H1 (cell line): ENCODE measurements at regions not wholly inside any gene's neighbourhood (a gene's known extent, or its start where the extent isn't known, plus 50 kb on each side); places are given as distances from the start of the nearest gene placed in this dataset.

ENCODE experiments used
- KDM4A ChIP-seq: IDR thresholded peaks from one replicate; pipeline ENCODE4 v1.7.1; 2012; ENCODE audit warnings: low read depth, mild to moderate bottlenecking, moderate library complexity, low read length, inconsistent platforms; ENCODE audit not compliant: severe bottlenecking
- POLR2AphosphoS5 ChIP-seq: IDR thresholded peaks from 2 replicates; pipeline ENCODE4 v1.6.1; 2011; ENCODE audit warnings: low read depth, low read length
- SP4 ChIP-seq: IDR thresholded peaks from 2 replicates; pipeline ENCODE4 v1.6.1; 2012; ENCODE audit warnings: low read length, inconsistent platforms
- TF ChIP-seq, protein P1 (sequence below): fragments of 300-600 bp; sonication (generic); IDR thresholded peaks from 2 replicates; pipeline ENCODE4 v1.7.1; 2012; ENCODE audit warnings: low read length, moderate library complexity, mild to moderate bottlenecking, inconsistent platforms; ENCODE audit not compliant: insufficient replicate concordance
- TF ChIP-seq, protein P2 (sequence below): IDR thresholded peaks from 2 replicates; pipeline ENCODE4 v1.6.1; 2012; ENCODE audit warnings: low read length, inconsistent platforms

DNA sequence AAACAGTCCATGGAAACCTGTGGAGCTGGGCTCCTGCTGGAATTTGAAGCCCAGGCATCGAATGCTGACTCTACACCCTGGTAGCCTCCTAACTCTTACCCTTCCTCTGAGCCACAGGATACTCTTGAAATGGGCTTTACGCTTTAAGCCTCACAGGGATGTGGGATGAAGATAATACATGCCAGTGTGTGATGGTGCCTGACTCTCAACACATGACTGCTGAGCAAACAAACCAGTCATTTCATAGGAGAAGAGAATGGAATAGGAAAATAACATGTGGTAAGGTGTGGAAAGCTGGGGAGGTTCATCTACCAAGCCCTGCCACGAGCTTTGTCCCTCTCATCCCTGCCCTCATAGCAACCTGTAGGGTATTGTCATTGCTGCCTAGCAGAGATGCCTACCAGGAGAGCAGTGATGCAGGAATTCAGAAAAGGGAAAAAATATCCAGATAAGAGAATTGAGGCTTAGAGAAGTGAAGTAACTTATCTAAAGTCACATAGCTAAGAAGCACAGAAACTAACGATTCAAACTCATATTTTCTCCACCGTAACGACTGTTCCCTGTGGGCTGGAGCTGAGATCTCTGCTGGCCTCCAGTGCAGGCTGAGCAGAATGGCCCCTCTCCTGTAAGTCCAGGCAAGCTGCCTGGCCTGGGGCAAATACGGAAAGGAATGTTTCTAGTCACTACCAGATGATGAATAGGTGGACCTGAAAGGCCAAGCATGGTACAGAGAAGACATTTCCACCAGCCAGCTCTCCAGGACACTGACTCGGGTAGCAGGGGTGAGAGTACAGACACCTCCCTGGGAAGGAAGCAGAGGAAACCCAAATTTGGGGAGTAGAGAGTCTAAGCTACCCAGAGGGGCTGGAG lies 90.2 kb upstream of the DUSP5 start (continued):
- TF ChIP-seq, protein P1, sequence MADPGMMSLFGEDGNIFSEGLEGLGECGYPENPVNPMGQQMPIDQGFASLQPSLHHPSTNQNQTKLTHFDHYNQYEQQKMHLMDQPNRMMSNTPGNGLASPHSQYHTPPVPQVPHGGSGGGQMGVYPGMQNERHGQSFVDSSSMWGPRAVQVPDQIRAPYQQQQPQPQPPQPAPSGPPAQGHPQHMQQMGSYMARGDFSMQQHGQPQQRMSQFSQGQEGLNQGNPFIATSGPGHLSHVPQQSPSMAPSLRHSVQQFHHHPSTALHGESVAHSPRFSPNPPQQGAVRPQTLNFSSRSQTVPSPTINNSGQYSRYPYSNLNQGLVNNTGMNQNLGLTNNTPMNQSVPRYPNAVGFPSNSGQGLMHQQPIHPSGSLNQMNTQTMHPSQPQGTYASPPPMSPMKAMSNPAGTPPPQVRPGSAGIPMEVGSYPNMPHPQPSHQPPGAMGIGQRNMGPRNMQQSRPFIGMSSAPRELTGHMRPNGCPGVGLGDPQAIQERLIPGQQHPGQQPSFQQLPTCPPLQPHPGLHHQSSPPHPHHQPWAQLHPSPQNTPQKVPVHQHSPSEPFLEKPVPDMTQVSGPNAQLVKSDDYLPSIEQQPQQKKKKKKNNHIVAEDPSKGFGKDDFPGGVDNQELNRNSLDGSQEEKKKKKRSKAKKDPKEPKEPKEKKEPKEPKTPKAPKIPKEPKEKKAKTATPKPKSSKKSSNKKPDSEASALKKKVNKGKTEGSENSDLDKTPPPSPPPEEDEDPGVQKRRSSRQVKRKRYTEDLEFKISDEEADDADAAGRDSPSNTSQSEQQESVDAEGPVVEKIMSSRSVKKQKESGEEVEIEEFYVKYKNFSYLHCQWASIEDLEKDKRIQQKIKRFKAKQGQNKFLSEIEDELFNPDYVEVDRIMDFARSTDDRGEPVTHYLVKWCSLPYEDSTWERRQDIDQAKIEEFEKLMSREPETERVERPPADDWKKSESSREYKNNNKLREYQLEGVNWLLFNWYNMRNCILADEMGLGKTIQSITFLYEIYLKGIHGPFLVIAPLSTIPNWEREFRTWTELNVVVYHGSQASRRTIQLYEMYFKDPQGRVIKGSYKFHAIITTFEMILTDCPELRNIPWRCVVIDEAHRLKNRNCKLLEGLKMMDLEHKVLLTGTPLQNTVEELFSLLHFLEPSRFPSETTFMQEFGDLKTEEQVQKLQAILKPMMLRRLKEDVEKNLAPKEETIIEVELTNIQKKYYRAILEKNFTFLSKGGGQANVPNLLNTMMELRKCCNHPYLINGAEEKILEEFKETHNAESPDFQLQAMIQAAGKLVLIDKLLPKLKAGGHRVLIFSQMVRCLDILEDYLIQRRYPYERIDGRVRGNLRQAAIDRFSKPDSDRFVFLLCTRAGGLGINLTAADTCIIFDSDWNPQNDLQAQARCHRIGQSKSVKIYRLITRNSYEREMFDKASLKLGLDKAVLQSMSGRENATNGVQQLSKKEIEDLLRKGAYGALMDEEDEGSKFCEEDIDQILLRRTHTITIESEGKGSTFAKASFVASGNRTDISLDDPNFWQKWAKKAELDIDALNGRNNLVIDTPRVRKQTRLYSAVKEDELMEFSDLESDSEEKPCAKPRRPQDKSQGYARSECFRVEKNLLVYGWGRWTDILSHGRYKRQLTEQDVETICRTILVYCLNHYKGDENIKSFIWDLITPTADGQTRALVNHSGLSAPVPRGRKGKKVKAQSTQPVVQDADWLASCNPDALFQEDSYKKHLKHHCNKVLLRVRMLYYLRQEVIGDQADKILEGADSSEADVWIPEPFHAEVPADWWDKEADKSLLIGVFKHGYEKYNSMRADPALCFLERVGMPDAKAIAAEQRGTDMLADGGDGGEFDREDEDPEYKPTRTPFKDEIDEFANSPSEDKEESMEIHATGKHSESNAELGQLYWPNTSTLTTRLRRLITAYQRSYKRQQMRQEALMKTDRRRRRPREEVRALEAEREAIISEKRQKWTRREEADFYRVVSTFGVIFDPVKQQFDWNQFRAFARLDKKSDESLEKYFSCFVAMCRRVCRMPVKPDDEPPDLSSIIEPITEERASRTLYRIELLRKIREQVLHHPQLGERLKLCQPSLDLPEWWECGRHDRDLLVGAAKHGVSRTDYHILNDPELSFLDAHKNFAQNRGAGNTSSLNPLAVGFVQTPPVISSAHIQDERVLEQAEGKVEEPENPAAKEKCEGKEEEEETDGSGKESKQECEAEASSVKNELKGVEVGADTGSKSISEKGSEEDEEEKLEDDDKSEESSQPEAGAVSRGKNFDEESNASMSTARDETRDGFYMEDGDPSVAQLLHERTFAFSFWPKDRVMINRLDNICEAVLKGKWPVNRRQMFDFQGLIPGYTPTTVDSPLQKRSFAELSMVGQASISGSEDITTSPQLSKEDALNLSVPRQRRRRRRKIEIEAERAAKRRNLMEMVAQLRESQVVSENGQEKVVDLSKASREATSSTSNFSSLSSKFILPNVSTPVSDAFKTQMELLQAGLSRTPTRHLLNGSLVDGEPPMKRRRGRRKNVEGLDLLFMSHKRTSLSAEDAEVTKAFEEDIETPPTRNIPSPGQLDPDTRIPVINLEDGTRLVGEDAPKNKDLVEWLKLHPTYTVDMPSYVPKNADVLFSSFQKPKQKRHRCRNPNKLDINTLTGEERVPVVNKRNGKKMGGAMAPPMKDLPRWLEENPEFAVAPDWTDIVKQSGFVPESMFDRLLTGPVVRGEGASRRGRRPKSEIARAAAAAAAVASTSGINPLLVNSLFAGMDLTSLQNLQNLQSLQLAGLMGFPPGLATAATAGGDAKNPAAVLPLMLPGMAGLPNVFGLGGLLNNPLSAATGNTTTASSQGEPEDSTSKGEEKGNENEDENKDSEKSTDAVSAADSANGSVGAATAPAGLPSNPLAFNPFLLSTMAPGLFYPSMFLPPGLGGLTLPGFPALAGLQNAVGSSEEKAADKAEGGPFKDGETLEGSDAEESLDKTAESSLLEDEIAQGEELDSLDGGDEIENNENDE: no peak
- TF ChIP-seq, protein P2, sequence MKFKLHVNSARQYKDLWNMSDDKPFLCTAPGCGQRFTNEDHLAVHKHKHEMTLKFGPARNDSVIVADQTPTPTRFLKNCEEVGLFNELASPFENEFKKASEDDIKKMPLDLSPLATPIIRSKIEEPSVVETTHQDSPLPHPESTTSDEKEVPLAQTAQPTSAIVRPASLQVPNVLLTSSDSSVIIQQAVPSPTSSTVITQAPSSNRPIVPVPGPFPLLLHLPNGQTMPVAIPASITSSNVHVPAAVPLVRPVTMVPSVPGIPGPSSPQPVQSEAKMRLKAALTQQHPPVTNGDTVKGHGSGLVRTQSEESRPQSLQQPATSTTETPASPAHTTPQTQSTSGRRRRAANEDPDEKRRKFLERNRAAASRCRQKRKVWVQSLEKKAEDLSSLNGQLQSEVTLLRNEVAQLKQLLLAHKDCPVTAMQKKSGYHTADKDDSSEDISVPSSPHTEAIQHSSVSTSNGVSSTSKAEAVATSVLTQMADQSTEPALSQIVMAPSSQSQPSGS: no peak
- no peak for TF ChIP-seq KDM4A
- TF ChIP-seq SP4: no peak
- TF ChIP-seq POLR2AphosphoS5: no peak
